Stomach smooth muscle (tissue), 2 donors: ENCODE measurements at regions not wholly inside any gene's neighbourhood (a gene's known extent, or its start where the extent isn't known, plus 50 kb on each side); places are given as distances from the start of the nearest gene placed in this dataset.

Experiments
- H3K27ac ChIP-seq: one replicate; pipeline ENCODE4 v1.7.0; 2013; ENCODE audit warnings: mild to moderate bottlenecking, low read length, inconsistent platforms
- H3K27me3 ChIP-seq, 2 donors: one replicate each; pipeline ENCODE4 v1.7.0; 2013; ENCODE audit warnings: low read length in 2 of 2; ENCODE audit not compliant: insufficient read depth in 2 of 2, control insufficient read depth in 1 of 2
- H3K36me3 ChIP-seq, 2 donors: one replicate each; pipeline ENCODE4 v1.7.0; 2013; ENCODE audit warnings: low read length in 2 of 2; ENCODE audit not compliant: control insufficient read depth in 2 of 2, insufficient read depth in 2 of 2
- H3K4me1 ChIP-seq: one replicate; pipeline ENCODE4 v1.7.0; 2013; ENCODE audit warnings: low read length; ENCODE audit not compliant: control insufficient read depth, insufficient read depth
- H3K4me3 ChIP-seq, 2 donors: one replicate each; pipeline ENCODE4 v1.7.0; 2013; ENCODE audit warnings: low read length in 2 of 2
- H3K9ac ChIP-seq, 2 donors: one replicate each; pipeline ENCODE4 v1.7.0; 2013; ENCODE audit warnings: low read length in 2 of 2, mild to moderate bottlenecking in 1 of 2
- H3K9me3 ChIP-seq, 2 donors: one replicate each; pipeline ENCODE4 v1.7.0; 2013; ENCODE audit warnings: low read length in 2 of 2; ENCODE audit not compliant: control insufficient read depth in 2 of 2
- donor health status: healthy.
- donor health status: Pancreatic carcinoma.

- Histone ChIP-seq H3K9me3 (no peaks in the 10 kb centered on the region), H3K36me3 (no peaks in the 10 kb centered on the region), H3K4me3 (no peak overlapping the region), H3K27ac (no peak overlapping the region), H3K9ac (no peak overlapping the region), H3K27me3 (no peaks in the 10 kb centered on the region), H3K4me1 (no peaks in the 10 kb centered on the region)
These were observed 448.1 kb upstream of the ZNF507 start for GRCh38 chr19:31897292-31897691.

GRCh38 chr19:31900991-31901390 is 444.4 kb upstream of the ZNF507 start:
- Histone ChIP-seq H3K27ac (no peak overlapping the region), H3K4me3 (no peak overlapping the region), H3K9me3 (no peaks in the 10 kb centered on the region), H3K9ac (no peak overlapping the region), H3K36me3 (no peaks in the 10 kb centered on the region), H3K4me1 (no peaks in the 10 kb centered on the region), H3K27me3 (no peaks in the 10 kb centered on the region)

- Histone ChIP-seq H3K36me3 (no peaks in the 10 kb centered on the region), H3K9ac (no peak overlapping the region), H3K4me1 (no peaks in the 10 kb centered on the region), H3K27ac (no peak overlapping the region), H3K9me3 (no peaks in the 10 kb centered on the region), H3K4me3 (no peak overlapping the region), H3K27me3 (no peaks in the 10 kb centered on the region)
These were observed 442.6 kb upstream of the ZNF507 start for GRCh38 chr19:31902821-31903220.

- Histone ChIP-seq H3K27ac (no peak overlapping the region), H3K9ac (no peak overlapping the region), H3K4me1 (no peaks in the 10 kb centered on the region), H3K9me3 (no peaks in the 10 kb centered on the region), H3K36me3 (no peaks in the 10 kb centered on the region), H3K4me3 (no peak overlapping the region), H3K27me3 (no peaks in the 10 kb centered on the region)
These were observed 441.4 kb upstream of the ZNF507 start for GRCh38 chr19:31903979-31904378.

GRCh38 chr19:31906111-31906871 is 439.1 kb upstream of the ZNF507 start:
- no peak overlapping the region for H3K4me3 ChIP-seq
- H3K4me1 ChIP-seq, result no peaks in the 10 kb centered on the region
- no peak overlapping the region for H3K27ac ChIP-seq
- H3K9ac ChIP-seq, result no peak overlapping the region
- no peaks in the 10 kb centered on the region for H3K9me3 ChIP-seq
- no peaks in the 10 kb centered on the region for H3K27me3 ChIP-seq
- H3K36me3 ChIP-seq, result no peaks in the 10 kb centered on the region

GRCh38 chr19:31907661-31908060 is 437.7 kb upstream of the ZNF507 start:
- Histone ChIP-seq H3K4me1 (no peaks in the 10 kb centered on the region), H3K4me3 (no peak overlapping the region), H3K9me3 (no peaks in the 10 kb centered on the region), H3K27me3 (no peaks in the 10 kb centered on the region), H3K36me3 (no peaks in the 10 kb centered on the region), H3K27ac (no peak overlapping the region), H3K9ac (no peak overlapping the region)

GRCh38 chr19:31908080-31908479 is 437.3 kb upstream of the ZNF507 start:
- no peak overlapping the region for H3K9ac ChIP-seq
- no peaks in the 10 kb centered on the region for H3K27me3 ChIP-seq
- no peaks in the 10 kb centered on the region for H3K4me1 ChIP-seq
- H3K9me3 ChIP-seq, result no peaks in the 10 kb centered on the region
- no peak overlapping the region for H3K27ac ChIP-seq
- H3K36me3 ChIP-seq, result no peaks in the 10 kb centered on the region
- H3K4me3 ChIP-seq, result no peak overlapping the region

- Histone ChIP-seq H3K4me3 (no peak overlapping the region), H3K9ac (no peak overlapping the region), H3K27me3 (no peaks in the 10 kb centered on the region), H3K36me3 (no peaks in the 10 kb centered on the region), H3K4me1 (no peaks in the 10 kb centered on the region), H3K27ac (no peak overlapping the region), H3K9me3 (no peaks in the 10 kb centered on the region)
These were observed 436.7 kb upstream of the ZNF507 start for GRCh38 chr19:31908496-31909225.

GRCh38 chr19:31910224-31910623 is 435.2 kb upstream of the ZNF507 start:
- no peak overlapping the region for H3K4me3 ChIP-seq
- no peaks in the 10 kb centered on the region for H3K4me1 ChIP-seq

GRCh38 chr19:31911577-31911976 is 433.8 kb upstream of the ZNF507 start:
- Histone ChIP-seq H3K4me3 (no peak overlapping the region), H3K9me3 (no peaks in the 10 kb centered on the region), H3K4me1 (no peaks in the 10 kb centered on the region), H3K27ac (no peak overlapping the region), H3K36me3 (no peaks in the 10 kb centered on the region), H3K27me3 (no peaks in the 10 kb centered on the region), H3K9ac (no peak overlapping the region)

More at GRCh38 chr19:31910224-31910623, 435.2 kb upstream of the ZNF507 start:
- Histone ChIP-seq H3K27ac (no peak overlapping the region), H3K36me3 (no peaks in the 10 kb centered on the region), H3K9me3 (no peaks in the 10 kb centered on the region), H3K27me3 (no peaks in the 10 kb centered on the region), H3K9ac (no peak overlapping the region)

- Histone ChIP-seq H3K9ac (no peak overlapping the region), H3K27ac (no peak overlapping the region), H3K4me3 (no peak overlapping the region), H3K27me3 (no peaks in the 10 kb centered on the region), H3K9me3 (no peaks in the 10 kb centered on the region), H3K36me3 (no peaks in the 10 kb centered on the region), H3K4me1 (no peaks in the 10 kb centered on the region)
These were observed 432.2 kb upstream of the ZNF507 start for GRCh38 chr19:31913103-31913661.
